MM.1S (cell line): ENCODE measurements at regions not wholly inside any gene's neighbourhood (a gene's known extent, or its start where the extent isn't known, plus 50 kb on each side); places are given as distances from the start of the nearest gene placed in this dataset.

ENCODE experiments used
- CTCF ChIP-seq: fragments of 300-600 bp; sonication (generic); IDR thresholded peaks from 2 replicates; pipeline ENCODE4 v1.5.1; 2016; ENCODE audit warnings: antibody characterized with exemption, low read length, mixed read lengths
- EZH2 ChIP-seq: fragments of 300-600 bp; sonication (generic); optimal IDR thresholded peaks from 2 replicates; pipeline ENCODE3; 2017; ENCODE audit warnings: low read depth, mild to moderate bottlenecking, antibody characterized with exemption, low read length, mixed read lengths
- EZH2phosphoT487 ChIP-seq: fragments of 300-600 bp; sonication (generic); IDR thresholded peaks from 2 replicates; pipeline ENCODE4 v1.6.1; 2018; ENCODE audit warnings: antibody characterized with exemption, low read length

- TF ChIP-seq CTCF (no peak), EZH2phosphoT487 (no peak), EZH2 (no peak)
Measured at GRCh38 chrX:95218976-95219375, 1465.7 kb upstream of the DIAPH2 start.
